GM18868 (cell line): ENCODE measurements at regions not wholly inside any gene's neighbourhood (a gene's known extent, or its start where the extent isn't known, plus 50 kb on each side); places are given as distances from the start of the nearest gene placed in this dataset.

ENCODE experiments used
- ATAC-seq: cut with Tn5 transposase; IDR thresholded peaks from one replicate; pipeline ENCODE4 v1.9.1; 2021; ENCODE audit warnings: mild to moderate bottlenecking, moderate library complexity; ENCODE audit not compliant: unreplicated experiment

- no peak for ATAC-seq
Observed at GRCh38 chr7:46168231-46168630, 247.2 kb upstream of the IGFBP3 start.

GRCh38 chr7:46165276-46165675 lies 244.2 kb upstream of the IGFBP3 start:
- ATAC-seq, result no peak

GRCh38 chr7:46164629-46165028 lies 243.6 kb upstream of the IGFBP3 start:
- ATAC-seq, result no peak

- ATAC-seq, result no peak
Observed at GRCh38 chr7:46163246-46163645, 242.2 kb upstream of the IGFBP3 start.

- ATAC-seq, result no peak
Observed at GRCh38 chr7:46162609-46163008, 241.5 kb upstream of the IGFBP3 start.

- no peak for ATAC-seq
Observed at GRCh38 chr7:46160861-46161260, 239.8 kb upstream of the IGFBP3 start.

- ATAC-seq, result no peak
Observed at GRCh38 chr7:46157931-46158330, 236.9 kb upstream of the IGFBP3 start.

- ATAC-seq, result no peak
Observed at GRCh38 chr7:46157404-46157803, 236.3 kb upstream of the IGFBP3 start.

GRCh38 chr7:46156853-46157252 lies 235.8 kb upstream of the IGFBP3 start:
- ATAC-seq, result no peak

- ATAC-seq, result no peak
Observed at GRCh38 chr7:46156086-46156485, 235.0 kb upstream of the IGFBP3 start.

GRCh38 chr7:46155367-46155766 lies 234.3 kb upstream of the IGFBP3 start:
- no peak for ATAC-seq

- peak; percentile 81 for ATAC-seq
Observed at GRCh38 chr7:46153951-46154787, 233.1 kb upstream of the IGFBP3 start.

- peak; percentile 46 for ATAC-seq
Observed at GRCh38 chr7:46153583-46153950, 232.5 kb upstream of the IGFBP3 start.

GRCh38 chr7:46152696-46153095 lies 231.6 kb upstream of the IGFBP3 start:
- ATAC-seq, result no peak

GRCh38 chr7:46150721-46151120 lies 229.6 kb upstream of the IGFBP3 start:
- no peak for ATAC-seq

- no peak for ATAC-seq
Observed at GRCh38 chr7:46150202-46150601, 229.1 kb upstream of the IGFBP3 start.

- no peak for ATAC-seq
Observed at GRCh38 chr7:46147871-46148270, 226.8 kb upstream of the IGFBP3 start.

- ATAC-seq, result no peak
Observed at GRCh38 chr7:46146454-46147255, 225.6 kb upstream of the IGFBP3 start.

GRCh38 chr7:46145412-46145811 lies 224.3 kb upstream of the IGFBP3 start:
- ATAC-seq, result no peak

GRCh38 chr7:46143949-46144917 lies 223.2 kb upstream of the IGFBP3 start:
- ATAC-seq, result peak; percentile 42

- ATAC-seq, result no peak
Observed at GRCh38 chr7:46143421-46143820, 222.3 kb upstream of the IGFBP3 start.
